ENCODE measurements at regions not wholly inside any gene's neighbourhood (a gene's known extent, or its start where the extent isn't known, plus 50 kb on each side); places are given as distances from the start of the nearest gene placed in this dataset.
"Not testable (repeated sequence)": the region's sequence is repeated elsewhere in the genome, so short reads cannot be mapped to it uniquely, and the experiment has no call there.

GRCh38 chr10:71088054-71088453, 124.3 kb upstream of the UNC5B start:
- no peak overlapping the region for H3K27ac ChIP-seq
- H3K27me3 ChIP-seq (ENCODE audit: insufficient read depth, low read depth, severe bottlenecking) = no peaks in the 10 kb centered on the region
- H3K36me3 ChIP-seq = no peaks in the 10 kb centered on the region
- TF ChIP-seq, protein P1, sequence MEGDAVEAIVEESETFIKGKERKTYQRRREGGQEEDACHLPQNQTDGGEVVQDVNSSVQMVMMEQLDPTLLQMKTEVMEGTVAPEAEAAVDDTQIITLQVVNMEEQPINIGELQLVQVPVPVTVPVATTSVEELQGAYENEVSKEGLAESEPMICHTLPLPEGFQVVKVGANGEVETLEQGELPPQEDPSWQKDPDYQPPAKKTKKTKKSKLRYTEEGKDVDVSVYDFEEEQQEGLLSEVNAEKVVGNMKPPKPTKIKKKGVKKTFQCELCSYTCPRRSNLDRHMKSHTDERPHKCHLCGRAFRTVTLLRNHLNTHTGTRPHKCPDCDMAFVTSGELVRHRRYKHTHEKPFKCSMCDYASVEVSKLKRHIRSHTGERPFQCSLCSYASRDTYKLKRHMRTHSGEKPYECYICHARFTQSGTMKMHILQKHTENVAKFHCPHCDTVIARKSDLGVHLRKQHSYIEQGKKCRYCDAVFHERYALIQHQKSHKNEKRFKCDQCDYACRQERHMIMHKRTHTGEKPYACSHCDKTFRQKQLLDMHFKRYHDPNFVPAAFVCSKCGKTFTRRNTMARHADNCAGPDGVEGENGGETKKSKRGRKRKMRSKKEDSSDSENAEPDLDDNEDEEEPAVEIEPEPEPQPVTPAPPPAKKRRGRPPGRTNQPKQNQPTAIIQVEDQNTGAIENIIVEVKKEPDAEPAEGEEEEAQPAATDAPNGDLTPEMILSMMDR (IDR thresholded peaks at IDR 0.05; ENCODE audit: low read depth, low read length) = no peak
- no peak overlapping the region for H3K4me3 ChIP-seq (ENCODE audit: low read depth, low read length)
- no peak for DNase-seq
- no peaks in the 10 kb centered on the region for H3K9me3 ChIP-seq (ENCODE audit: severe bottlenecking)

DNA sequence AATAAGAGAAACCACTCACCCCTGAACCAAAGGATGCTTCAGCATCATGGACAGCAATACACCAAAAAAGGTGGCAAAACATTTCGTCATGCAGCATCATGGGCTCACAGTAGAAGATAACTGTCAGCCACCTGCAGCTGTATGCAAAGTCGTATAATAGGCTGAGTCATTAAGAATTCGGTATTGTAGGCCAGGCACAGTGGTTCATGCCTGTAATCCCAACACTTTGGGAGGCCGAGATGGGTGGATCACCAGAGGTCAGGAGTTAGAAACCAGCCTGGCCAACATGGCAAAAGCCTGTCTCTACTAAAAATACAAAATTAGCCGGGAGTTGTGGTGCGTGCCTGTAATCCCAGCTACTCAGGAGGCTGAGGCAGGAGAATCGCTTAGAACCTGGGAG, 123.8 kb upstream of the UNC5B start:
- not testable (repeated sequence) for H3K9me3 ChIP-seq (ENCODE audit: severe bottlenecking); H3K36me3 ChIP-seq; DNase-seq; H3K27ac ChIP-seq; H3K27me3 ChIP-seq (ENCODE audit: insufficient read depth, low read depth, severe bottlenecking); H3K4me3 ChIP-seq (ENCODE audit: low read depth, low read length)

DNA sequence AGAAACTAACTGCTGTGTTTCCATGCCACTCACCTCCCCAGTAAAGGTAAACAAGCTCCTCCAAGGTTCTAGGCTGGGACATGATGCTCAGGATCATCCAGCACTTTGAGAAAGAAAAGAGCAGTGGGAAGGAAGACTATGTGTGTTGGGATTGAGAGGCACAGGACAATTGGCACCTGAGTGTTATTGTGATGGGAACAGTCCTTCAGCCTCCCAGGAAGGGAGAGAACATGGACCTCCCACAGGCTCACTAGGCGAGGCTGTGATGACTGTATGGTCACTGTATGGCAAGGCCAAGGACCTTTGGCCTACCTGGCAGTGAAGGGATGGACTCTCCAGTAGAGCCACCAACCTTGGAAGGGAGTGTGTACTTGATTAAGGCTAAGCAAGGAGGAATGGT, 123.2 kb upstream of the UNC5B start:
- no peak for DNase-seq
- Histone ChIP-seq H3K36me3 (no peaks in the 10 kb centered on the region), H3K9me3 (ENCODE audit: severe bottlenecking) (no peaks in the 10 kb centered on the region), H3K27ac (no peak overlapping the region), H3K4me3 (ENCODE audit: low read depth, low read length) (no peak overlapping the region), H3K27me3 (ENCODE audit: insufficient read depth, low read depth, severe bottlenecking) (no peaks in the 10 kb centered on the region)
- TF ChIP-seq, protein P1 (IDR thresholded peaks at IDR 0.05; ENCODE audit: low read depth, low read length) = no peak

GRCh38 chr10:71090330-71090729, 122.0 kb upstream of the UNC5B start:
- DNase-seq = peak; percentile 3
- Histone ChIP-seq H3K36me3 (no peaks in the 10 kb centered on the region), H3K4me3 (ENCODE audit: low read depth, low read length) (no peak overlapping the region), H3K27me3 (ENCODE audit: insufficient read depth, low read depth, severe bottlenecking) (no peaks in the 10 kb centered on the region), H3K9me3 (ENCODE audit: severe bottlenecking) (peaks cover 6% of the 10 kb centered on the region), H3K27ac (no peak overlapping the region)
- TF ChIP-seq, protein P1 (IDR thresholded peaks at IDR 0.05; ENCODE audit: low read depth, low read length) = no peak

- TF ChIP-seq, protein P1 (IDR thresholded peaks at IDR 0.05; ENCODE audit: low read depth, low read length) = no peak
Observed at GRCh38 chr10:71090801-71091200, 121.6 kb upstream of the UNC5B start.

DNA sequence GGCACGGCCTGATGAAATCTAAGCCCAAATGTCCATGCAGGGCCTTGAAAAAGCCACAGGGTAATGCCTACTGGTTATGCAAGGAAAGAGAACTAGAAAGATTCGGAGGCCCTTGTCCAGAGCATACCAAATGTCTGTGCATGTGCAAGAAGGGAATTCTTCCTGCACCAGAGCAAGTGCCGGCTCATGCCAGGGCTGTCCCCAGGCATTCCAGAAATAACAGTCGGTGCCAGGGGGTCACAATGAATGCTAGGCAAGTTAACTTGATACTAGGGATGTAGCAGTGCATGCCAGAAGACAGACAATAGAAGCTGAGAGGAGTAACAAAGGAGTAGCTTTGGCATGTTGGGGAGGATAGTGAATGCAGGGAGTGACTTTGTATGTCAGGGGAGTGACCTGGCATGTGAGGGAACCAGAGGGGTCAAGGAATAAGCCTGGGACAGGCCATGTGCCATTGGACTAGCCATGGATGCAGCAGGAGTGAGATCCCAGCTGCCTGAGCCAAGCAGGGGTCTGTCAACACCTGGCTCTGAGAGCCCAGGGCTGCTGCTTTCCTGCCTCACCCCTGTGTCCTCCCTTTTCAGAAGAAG, 119.5 kb upstream of the UNC5B start:
- TF ChIP-seq, protein P1 (IDR thresholded peaks at IDR 0.05; ENCODE audit: low read depth, low read length) = no peak
- Histone ChIP-seq H3K9me3 (ENCODE audit: severe bottlenecking) (peaks cover 6% of the 10 kb centered on the region), H3K36me3 (no peaks in the 10 kb centered on the region), H3K4me3 (ENCODE audit: low read depth, low read length) (no peak overlapping the region), H3K27ac (no peak overlapping the region), H3K27me3 (ENCODE audit: insufficient read depth, low read depth, severe bottlenecking) (no peaks in the 10 kb centered on the region)
- peak; percentile 6 for DNase-seq

More at GRCh38 chr10:71090801-71091200, 121.6 kb upstream of the UNC5B start:
- Histone ChIP-seq H3K36me3 (no peaks in the 10 kb centered on the region), H3K4me3 (ENCODE audit: low read depth, low read length) (no peak overlapping the region), H3K27ac (no peak overlapping the region), H3K27me3 (ENCODE audit: insufficient read depth, low read depth, severe bottlenecking) (no peaks in the 10 kb centered on the region), H3K9me3 (ENCODE audit: severe bottlenecking) (peaks cover 6% of the 10 kb centered on the region)
- no peak for DNase-seq
